ENCODE measurements at regions not wholly inside any gene's neighbourhood (a gene's known extent, or its start where the extent isn't known, plus 50 kb on each side); places are given as distances from the start of the nearest gene placed in this dataset.
A peak's percentile ranks its signal among the peaks of the same experiment; 100 is the strongest.

DNA sequence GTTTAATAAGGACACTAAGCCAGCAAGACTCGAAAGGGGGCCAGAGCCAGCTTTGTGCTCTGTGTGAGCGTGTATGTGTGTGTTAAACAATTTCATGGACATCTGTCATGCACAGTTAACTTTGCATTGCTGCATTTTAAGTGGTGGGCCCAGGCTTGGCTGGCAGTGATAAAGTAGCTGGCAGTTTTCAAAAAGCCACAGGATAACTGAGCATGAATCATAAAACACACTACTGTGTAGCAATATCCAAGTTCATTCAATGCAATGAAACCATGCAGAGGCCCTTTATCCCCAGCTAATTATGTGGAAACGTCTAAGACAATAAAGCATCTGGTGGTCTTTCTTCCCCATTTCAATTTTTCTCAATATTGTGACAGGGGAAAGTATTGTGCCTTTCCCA, 132.9 kb downstream of the NKX6-1 start:
- H3K9me3 ChIP-seq (ENCODE audit: low read depth, low read length, poor library complexity, severe bottlenecking), result no peaks in the 10 kb centered on the region
- POLR2A ChIA-PET (ENCODE audit: low non-redundant PET), result no interaction called here
- no TSS peak for BruUV-seq (replicated peaks)
- peak; percentile 55 for DNase-seq (ENCODE audit: low spot score)
- TF ChIP-seq, protein P1, sequence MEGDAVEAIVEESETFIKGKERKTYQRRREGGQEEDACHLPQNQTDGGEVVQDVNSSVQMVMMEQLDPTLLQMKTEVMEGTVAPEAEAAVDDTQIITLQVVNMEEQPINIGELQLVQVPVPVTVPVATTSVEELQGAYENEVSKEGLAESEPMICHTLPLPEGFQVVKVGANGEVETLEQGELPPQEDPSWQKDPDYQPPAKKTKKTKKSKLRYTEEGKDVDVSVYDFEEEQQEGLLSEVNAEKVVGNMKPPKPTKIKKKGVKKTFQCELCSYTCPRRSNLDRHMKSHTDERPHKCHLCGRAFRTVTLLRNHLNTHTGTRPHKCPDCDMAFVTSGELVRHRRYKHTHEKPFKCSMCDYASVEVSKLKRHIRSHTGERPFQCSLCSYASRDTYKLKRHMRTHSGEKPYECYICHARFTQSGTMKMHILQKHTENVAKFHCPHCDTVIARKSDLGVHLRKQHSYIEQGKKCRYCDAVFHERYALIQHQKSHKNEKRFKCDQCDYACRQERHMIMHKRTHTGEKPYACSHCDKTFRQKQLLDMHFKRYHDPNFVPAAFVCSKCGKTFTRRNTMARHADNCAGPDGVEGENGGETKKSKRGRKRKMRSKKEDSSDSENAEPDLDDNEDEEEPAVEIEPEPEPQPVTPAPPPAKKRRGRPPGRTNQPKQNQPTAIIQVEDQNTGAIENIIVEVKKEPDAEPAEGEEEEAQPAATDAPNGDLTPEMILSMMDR (conservative IDR thresholded peaks at IDR 0.05; ENCODE audit: low read depth, low read length), result no peak
- TF ChIP-seq EZH2 (IDR thresholded peaks at IDR 0.05; ENCODE audit: borderline replicate concordance, low read depth, low read length, poor library complexity, severe bottlenecking), result no peak
- H3K4me1 ChIP-seq (ENCODE audit: insufficient read depth, low read length, poor library complexity, severe bottlenecking), result no peaks in the 10 kb centered on the region
- H3K27ac ChIP-seq (ENCODE audit: low read depth, low read length, poor library complexity, severe bottlenecking), result no peak overlapping the region
- no peak overlapping the region for H3K4me3 ChIP-seq (ENCODE audit: low read depth, low read length, poor library complexity, severe bottlenecking)
- H3K36me3 ChIP-seq (ENCODE audit: insufficient read depth, low read length, poor library complexity, severe bottlenecking), result no peaks in the 10 kb centered on the region
- intact Hi-C loops (cut with micrococcal nuclease; ENCODE audit: unreplicated experiment), result no loop called here
- CTCF ChIA-PET, result no interaction called here
- peaks cover 50% of the 10 kb centered on the region for H3K27me3 ChIP-seq (replicated peaks; ENCODE audit: insufficient read depth, low read depth, low read length, poor library complexity)

DNA sequence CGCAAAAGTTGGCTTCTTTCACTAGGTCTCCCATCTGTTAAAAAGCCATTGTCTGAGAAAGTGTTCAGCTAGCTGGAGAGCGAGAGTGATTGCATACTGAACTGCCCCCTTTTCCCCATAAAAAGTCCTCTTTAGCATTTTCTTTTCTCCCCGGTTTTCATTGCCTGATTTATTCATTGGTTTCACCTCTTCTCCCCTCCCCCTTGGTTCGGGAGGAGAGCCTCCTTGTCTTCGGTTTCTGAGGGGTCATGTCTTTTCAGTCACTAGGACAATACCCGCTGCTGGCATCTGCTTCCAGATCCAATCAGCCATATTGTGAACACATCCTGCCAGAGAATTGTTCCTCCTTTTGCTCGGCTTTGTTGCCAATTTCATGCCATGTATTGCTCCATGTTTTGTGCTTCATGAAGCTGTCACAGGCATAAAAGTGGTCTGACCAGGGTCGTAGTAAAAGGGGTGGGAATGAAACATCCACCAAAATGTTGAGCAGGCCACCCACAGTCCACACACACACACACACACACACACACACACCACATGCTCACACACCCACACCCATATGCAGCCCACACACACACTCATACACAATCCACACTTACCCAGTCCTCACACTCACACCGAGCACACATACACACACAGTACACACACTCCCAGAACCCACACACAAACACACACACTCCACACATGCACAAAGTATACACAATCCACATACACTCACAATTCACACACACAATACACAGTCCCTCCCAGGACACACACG, 136.0 kb downstream of the NKX6-1 start:
- no TSS peak for BruUV-seq (replicated peaks)
- no peak overlapping the region for H3K4me3 ChIP-seq (ENCODE audit: low read depth, low read length, poor library complexity, severe bottlenecking)
- no peaks in the 10 kb centered on the region for H3K9me3 ChIP-seq (ENCODE audit: low read depth, low read length, poor library complexity, severe bottlenecking)
- H3K4me1 ChIP-seq (ENCODE audit: insufficient read depth, low read length, poor library complexity, severe bottlenecking), result no peaks in the 10 kb centered on the region
- POLR2A ChIA-PET (ENCODE audit: low non-redundant PET), result no interaction called here
- CTCF ChIA-PET, result no interaction called here
- DNase-seq (ENCODE audit: low spot score), result no peak
- intact Hi-C loops (cut with micrococcal nuclease; ENCODE audit: unreplicated experiment), result no loop called here
- peaks cover 24% of the 10 kb centered on the region for H3K27me3 ChIP-seq (replicated peaks; ENCODE audit: insufficient read depth, low read depth, low read length, poor library complexity)
- TF ChIP-seq, protein P1 (conservative IDR thresholded peaks at IDR 0.05; ENCODE audit: low read depth, low read length), result no peak
- TF ChIP-seq EZH2 (IDR thresholded peaks at IDR 0.05; ENCODE audit: borderline replicate concordance, low read depth, low read length, poor library complexity, severe bottlenecking), result no peak
- H3K36me3 ChIP-seq (ENCODE audit: insufficient read depth, low read length, poor library complexity, severe bottlenecking), result no peaks in the 10 kb centered on the region
- H3K27ac ChIP-seq (ENCODE audit: low read depth, low read length, poor library complexity, severe bottlenecking), result no peak overlapping the region

DNA sequence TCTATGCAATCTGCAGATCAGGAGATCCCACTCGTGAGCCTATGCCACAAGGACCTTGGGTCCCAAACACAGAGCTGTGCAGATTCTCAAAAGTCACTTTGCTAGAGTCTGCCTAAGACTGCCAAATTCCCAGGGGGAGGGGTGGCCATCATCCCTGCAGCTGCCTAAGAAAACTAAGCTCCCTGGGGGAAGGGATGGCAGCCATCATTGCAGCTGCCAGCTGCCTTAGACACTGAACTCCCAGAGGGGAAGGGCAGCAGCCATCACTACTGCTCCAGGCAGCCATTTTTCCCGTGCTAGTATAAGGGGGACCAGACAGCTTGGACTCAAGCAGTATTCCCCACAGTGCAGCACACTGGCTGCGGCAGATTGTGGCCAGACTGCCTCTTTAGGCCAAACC, 156.9 kb downstream of the NKX6-1 start:
- TF ChIP-seq, protein P1 (conservative IDR thresholded peaks at IDR 0.05; ENCODE audit: low read depth, low read length), result no peak
- no peak for TF ChIP-seq EZH2 (IDR thresholded peaks at IDR 0.05; ENCODE audit: borderline replicate concordance, low read depth, low read length, poor library complexity, severe bottlenecking)
- H3K4me3 ChIP-seq (ENCODE audit: low read depth, low read length, poor library complexity, severe bottlenecking), result no peak overlapping the region
- H3K9me3 ChIP-seq (ENCODE audit: low read depth, low read length, poor library complexity, severe bottlenecking), result no peaks in the 10 kb centered on the region
- DNase-seq (ENCODE audit: low spot score), result no peak
- H3K27me3 ChIP-seq (replicated peaks; ENCODE audit: insufficient read depth, low read depth, low read length, poor library complexity), result no peaks in the 10 kb centered on the region
- intact Hi-C loops (cut with micrococcal nuclease; ENCODE audit: unreplicated experiment), result no loop called here
- no peak overlapping the region for H3K27ac ChIP-seq (ENCODE audit: low read depth, low read length, poor library complexity, severe bottlenecking)
- H3K4me1 ChIP-seq (ENCODE audit: insufficient read depth, low read length, poor library complexity, severe bottlenecking), result no peaks in the 10 kb centered on the region
- BruUV-seq (replicated peaks), result no TSS peak
- POLR2A ChIA-PET (ENCODE audit: low non-redundant PET), result no interaction called here
- no peaks in the 10 kb centered on the region for H3K36me3 ChIP-seq (ENCODE audit: insufficient read depth, low read length, poor library complexity, severe bottlenecking)
- CTCF ChIA-PET, result no interaction called here
